GM18508 (cell line): ENCODE measurements at regions not wholly inside any gene's neighbourhood (a gene's known extent, or its start where the extent isn't known, plus 50 kb on each side); places are given as distances from the start of the nearest gene placed in this dataset.

Source experiments
- ATAC-seq: cut with Tn5 transposase; IDR thresholded peaks from one replicate; pipeline ENCODE4 v1.9.1; 2021; ENCODE audit warnings: moderate number of reproducible peaks; ENCODE audit not compliant: insufficient read depth, unreplicated experiment

DNA sequence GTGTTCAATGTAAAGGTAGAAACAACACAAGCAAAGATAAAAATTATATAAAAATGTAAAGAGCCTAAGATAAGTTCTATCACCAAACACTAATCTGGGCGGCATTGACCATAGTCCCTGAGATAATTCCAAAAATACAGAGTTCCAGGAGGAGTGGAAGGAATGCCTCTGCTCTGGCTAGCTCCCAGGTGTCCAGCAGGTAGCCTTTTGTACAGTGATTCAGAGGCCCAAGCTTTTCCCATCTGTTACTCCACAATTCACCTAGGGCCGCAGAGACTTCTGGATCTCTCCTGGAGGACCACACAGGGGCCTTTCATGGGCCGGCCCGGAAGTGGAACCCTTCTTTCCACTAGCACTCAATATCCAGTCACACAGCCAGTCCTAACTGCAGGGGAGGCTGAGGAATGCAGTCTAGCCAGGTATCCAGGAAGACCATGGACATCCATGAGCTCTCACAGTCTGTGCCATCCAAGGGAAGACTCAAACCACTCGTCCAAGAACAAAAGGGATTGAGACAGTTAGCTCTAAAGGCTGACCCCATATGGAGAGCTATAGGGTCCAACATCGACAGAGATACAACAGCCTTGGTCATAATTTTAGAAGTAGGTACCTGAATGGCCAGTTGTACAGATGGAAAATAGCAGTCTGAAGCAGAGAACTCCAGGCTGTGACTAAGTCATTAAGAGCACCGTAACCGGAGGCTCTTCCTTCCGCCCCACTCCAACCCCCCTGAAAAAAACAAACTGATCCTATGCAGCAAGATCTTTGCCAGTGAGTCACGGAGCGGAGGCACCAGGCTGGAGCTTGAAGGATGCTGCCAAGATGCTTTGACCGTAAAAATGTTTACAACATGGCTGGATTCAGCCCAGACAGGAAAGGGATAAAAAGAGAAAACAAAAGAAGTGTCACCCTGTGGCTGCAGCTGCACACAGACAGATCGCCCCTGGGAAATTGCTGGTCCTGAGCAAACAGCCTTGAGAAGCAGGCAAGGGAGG lies 204.8 kb downstream of the NUAK1 start:
- ATAC-seq = no peak

DNA sequence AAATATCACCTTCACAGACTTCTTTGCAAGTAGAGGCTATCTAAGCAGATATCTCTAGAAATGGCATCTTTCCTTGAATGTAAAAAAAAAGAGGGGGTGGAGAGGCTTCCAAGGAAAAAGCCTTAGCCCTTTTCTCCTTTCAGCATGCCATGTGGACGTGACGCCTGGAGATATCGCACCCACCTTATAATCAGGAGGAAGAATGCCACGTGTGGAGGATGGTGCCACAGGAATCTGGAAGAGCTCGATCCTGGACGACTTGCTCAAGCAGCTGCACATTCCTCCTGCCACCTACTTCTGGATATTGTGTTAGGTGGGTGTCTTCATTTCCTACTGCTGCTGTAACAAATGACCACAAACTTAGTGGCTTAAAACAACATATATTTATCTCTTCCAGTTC lies 203.6 kb downstream of the NUAK1 start:
- ATAC-seq = no peak

DNA sequence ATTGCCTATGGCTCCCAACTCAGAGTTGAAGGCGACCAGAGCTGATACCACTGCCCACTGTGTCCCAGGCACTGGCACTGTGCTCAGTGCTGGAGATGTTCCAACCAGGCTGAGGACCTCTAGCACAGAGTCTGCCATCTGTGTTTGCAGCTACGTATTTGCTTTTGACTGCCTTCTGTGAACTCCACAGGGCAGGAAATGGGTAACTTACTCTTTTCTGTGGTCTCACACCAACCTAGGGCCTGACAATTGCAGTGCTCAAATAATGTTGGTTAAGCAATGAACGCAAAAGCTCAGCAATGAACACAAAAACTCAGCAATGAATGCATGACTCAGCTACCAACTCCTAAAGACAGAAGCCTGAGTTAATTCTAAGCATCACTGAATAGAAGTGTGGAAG lies 202.8 kb downstream of the NUAK1 start:
- ATAC-seq = no peak

DNA sequence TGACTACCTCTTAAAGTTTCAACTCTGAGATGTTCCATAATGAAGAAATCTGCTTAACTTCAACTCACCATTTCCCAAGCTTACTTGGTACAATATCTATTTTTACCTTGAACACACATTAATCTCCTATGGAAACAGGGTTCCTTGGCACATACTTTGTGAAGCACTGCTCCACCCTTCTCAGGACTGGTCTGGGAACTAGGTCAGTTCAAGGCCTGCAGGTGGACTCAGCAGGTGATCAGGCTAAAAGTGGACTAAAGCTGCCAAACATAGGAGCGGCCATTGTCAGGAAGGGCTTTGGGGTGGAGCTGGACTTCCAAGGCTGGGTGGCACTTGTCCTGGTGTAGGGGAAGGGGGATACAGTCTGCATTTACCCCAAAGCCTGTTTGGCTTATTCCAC lies 202.3 kb downstream of the NUAK1 start:
- ATAC-seq = no peak

DNA sequence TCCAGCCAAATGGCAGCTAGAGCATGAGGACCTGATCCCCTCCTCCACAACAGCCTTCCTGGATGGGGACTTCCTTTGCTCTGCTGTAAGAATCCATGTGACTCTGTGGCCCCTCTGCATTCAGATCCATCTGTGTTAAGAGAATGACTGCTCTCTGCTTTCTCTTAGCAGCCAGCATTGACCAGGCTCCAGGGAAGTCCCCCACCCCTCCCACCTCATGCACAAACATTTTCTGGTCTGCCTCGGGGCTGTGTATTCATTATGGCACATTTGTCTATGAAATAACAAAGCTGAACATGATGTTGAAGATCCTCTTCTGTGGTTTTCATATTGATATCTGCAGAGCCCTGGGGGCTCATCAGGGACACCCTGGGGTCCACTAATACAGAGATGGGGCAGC lies 201.7 kb downstream of the NUAK1 start:
- no peak for ATAC-seq

- no peak for ATAC-seq
Observed at GRCh38 chr12:105939181-105939721, 199.5 kb downstream of the NUAK1 start.

- no peak for ATAC-seq
Observed at GRCh38 chr12:105942281-105942680, 196.5 kb downstream of the NUAK1 start.

DNA sequence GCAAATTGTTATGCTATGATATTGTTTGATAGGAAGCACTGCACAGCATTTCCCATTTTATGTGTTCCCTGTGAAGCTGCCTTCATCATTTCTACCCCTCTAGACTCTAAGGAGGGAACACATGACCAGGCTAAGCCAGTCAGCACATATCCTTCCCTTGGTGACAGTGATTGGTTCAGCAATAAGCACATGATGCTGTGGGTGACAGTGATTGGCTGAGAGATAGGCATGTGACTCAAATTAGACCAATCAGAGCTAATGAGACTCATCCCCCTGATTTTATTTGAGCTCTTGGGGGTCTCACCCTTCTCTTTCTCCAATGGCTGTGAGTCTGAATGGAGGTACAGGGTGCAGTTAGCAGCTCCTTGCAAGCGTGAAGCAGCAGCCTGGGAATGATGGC lies 195.2 kb downstream of the NUAK1 start:
- no peak for ATAC-seq

DNA sequence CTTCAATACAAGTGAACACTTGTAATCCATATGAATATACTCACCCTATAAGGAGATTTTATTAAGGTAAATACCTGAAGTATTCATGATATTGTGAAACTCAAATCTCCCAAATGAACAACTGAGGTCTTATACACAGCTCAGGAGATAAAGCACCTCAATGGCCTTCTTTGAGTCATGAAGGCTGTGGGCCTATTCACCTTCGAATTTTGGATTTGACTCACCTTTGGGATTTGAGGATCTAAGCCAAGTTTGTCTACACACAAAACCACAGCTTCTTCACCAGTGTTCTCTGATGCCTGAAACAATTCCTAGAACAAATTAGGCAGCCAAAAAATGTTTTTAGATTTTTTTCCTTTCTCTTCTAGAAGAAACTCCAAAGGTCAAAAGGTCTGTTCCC lies 194.1 kb downstream of the NUAK1 start:
- ATAC-seq = no peak

- ATAC-seq = no peak
Observed at GRCh38 chr12:105945880-105946279, 192.9 kb downstream of the NUAK1 start.

DNA sequence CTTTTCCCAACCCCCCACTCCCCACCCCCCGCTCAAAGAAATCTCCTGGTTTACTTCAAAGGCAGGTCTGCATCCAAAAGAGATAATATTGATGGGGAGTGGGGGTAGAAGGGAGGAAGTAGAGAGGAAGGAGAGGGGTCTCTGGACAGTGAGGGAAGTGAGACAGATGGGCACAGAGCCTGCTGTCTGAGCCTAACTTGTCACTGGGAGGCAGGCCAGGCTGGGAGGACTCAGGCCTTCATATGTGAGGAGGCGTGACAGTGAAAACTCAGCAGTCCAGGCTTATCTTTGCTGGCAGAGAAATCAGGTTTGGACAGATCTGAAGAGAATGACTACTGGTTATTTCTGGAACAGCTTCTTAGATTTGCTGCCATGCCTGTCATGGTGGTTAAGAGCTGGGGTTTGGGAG lies 192.3 kb downstream of the NUAK1 start:
- ATAC-seq = no peak

DNA sequence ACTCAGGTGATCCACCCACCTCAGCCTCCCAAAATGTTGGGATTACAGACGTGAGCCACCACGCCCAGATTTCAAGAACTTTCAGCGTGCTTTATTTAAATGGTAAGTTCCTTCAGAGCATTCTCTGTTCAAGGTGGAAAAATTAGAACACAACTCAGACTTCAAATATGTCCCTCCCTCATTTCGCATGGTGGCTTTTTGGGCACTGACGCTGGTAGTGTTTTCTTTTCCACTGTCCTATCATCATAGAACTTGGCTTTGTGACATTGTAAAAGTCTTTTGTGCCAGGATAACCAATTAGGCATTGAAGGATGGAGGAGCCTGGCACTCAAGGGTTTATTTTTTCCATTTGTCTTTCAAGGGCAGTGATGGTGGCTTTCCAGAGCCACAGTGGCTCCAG lies 190.8 kb downstream of the NUAK1 start:
- ATAC-seq = no peak

DNA sequence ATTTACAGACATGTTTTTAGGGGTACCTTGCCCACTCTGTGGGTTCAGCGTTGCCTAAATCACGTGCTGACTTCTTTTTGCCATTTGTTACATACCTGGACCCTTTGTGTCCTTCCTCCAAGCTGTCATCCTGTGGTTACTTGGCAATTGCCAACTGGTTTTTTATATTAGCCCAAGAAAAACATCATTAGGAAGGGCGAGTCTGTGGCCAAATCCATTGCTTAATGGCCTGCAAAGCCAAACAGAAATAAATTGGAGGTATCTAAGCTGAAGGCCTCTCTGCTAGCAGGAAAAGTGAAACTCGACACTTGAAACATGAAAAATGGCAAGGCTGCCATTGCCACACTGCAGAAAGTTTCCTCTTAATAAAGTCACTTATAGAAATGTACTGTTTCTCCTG lies 190.4 kb downstream of the NUAK1 start:
- no peak for ATAC-seq

GRCh38 chr12:105949391-105949790 lies 189.4 kb downstream of the NUAK1 start:
- ATAC-seq = no peak

GRCh38 chr12:105951732-105952131 lies 187.0 kb downstream of the NUAK1 start:
- ATAC-seq = no peak

DNA sequence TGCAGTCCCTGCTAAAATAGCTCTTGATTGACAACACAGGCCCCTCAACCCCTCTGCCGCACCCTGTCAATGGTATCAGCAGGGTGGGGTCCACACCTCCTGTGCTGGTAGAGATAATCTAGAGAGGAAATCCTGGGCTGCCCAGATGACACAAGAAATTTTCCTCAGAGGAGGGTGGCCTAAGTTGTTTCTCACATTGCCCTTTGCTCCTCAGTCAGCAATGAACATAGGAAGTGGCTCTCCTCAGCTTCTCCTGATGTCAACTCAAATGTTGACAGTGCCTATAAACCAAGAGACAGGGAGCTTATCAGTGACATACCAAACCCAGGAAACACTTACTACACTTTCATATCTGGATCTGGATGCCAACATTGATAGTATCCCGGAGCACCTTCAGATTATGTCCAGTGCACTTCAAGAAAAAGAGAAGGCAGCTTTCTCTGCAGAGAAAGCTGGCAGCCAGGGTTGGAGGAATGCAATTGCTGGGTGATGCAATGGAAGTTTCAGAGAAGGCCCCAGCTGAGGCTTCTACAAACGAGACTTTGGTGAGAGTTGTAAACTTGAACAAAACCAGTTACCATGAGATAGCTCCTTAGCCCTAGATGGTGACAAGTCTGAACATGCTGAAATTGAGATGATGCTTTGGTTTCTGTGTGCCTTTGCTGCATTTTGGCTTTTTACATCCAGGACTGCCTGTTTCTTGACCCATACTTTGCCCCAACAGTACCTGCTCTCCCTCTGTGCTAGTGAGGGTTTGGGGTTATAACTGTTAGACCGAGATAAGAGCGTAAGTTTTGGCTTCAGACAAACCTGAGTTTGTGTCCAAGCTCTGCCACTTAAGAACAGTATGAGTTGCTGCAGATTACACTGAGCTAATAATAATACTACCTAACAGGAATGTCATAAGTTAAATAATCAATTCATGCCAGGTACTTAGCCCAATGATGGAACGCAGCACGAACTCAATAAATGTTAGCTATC lies 183.5 kb downstream of the NUAK1 start:
- no peak for ATAC-seq

DNA sequence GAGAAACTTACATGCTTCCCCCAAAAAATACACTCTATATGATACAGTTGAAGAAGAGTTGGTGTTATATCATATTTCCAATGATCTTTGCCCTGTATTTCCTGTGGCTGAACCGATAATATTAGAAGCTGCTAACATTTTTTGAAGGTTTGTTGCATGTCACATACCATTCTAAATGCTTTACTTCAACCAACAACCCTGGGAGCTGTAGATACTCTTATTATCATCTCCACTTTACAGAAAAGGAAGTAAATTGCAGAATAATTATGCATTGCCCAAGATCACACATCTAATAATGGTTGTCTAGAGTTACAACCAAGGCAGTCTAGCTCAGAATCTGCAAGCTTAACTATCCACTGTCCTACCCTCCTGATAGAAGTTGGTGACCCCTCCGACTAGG lies 182.8 kb downstream of the NUAK1 start:
- ATAC-seq = no peak

GRCh38 chr12:105956662-105957457 lies 181.9 kb downstream of the NUAK1 start:
- ATAC-seq = no peak

DNA sequence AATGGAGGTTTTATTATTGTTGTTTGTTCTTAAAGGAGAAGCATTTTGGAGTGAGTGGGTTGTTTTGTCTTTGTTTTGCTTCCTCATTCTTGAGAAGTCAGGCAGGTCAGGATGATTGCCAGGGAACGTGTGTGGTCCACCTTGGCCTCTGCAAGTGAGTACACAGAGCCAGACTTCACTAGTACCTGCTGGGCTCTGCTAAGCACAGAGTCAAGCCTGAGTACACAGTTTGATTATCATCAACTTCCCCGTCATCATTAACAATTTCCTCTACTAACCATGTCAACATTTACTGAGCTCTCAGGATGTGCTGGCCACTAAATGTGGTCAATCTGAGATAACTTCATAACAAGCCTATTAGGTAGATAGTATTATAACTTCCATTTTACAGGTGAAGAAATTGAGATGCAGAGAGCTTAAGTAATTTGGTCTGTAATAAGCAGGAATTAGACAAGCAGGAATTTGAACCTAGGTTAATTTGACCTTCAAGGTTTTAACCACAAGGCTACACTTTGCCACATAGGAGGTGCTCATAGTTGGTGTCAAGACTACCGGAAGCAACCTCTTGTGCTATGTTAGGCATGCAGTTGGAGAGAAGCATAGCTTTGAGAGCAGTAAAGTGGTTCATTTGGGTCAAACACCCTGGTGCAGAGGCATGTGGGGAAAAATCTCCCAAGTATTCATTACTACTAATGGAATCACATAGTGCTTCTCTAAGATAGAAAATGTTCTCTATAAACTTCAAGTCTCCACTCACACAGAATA lies 178.3 kb downstream of the NUAK1 start:
- no peak for ATAC-seq
